ENCODE measurements at regions not wholly inside any gene's neighbourhood (a gene's known extent, or its start where the extent isn't known, plus 50 kb on each side); places are given as distances from the start of the nearest gene placed in this dataset.

- no peak for DNase-seq (ENCODE audit: low spot score)
Measured at GRCh38 chr19:29323440-29324290, 110.7 kb upstream of the UQCRFS1 start.

- no peak for DNase-seq (ENCODE audit: low spot score)
Measured at GRCh38 chr19:29324291-29324680, 111.3 kb upstream of the UQCRFS1 start.

GRCh38 chr19:29324717-29325116, 111.8 kb upstream of the UQCRFS1 start:
- DNase-seq (ENCODE audit: low spot score): no peak

GRCh38 chr19:29325241-29325975, 112.5 kb upstream of the UQCRFS1 start:
- no peak for DNase-seq (ENCODE audit: low spot score)

- no peak for DNase-seq (ENCODE audit: low spot score)
Measured at GRCh38 chr19:29326351-29326750, 113.4 kb upstream of the UQCRFS1 start.

GRCh38 chr19:29326849-29327840, 114.2 kb upstream of the UQCRFS1 start:
- DNase-seq (ENCODE audit: low spot score): no peak

- DNase-seq (ENCODE audit: low spot score): no peak
Measured at GRCh38 chr19:29328586-29328985, 115.6 kb upstream of the UQCRFS1 start.

GRCh38 chr19:29329460-29330134, 116.6 kb upstream of the UQCRFS1 start:
- DNase-seq (ENCODE audit: low spot score): no peak

GRCh38 chr19:29336425-29336824, 123.5 kb upstream of the UQCRFS1 start:
- no peak for DNase-seq (ENCODE audit: low spot score)

- DNase-seq (ENCODE audit: low spot score): no peak
Measured at GRCh38 chr19:29337029-29337428, 124.1 kb upstream of the UQCRFS1 start.

GRCh38 chr19:29338480-29338879, 125.5 kb upstream of the UQCRFS1 start:
- DNase-seq (ENCODE audit: low spot score): no peak

GRCh38 chr19:29342721-29343120, 129.8 kb upstream of the UQCRFS1 start:
- no peak for DNase-seq (ENCODE audit: low spot score)

GRCh38 chr19:29364224-29364726, 151.3 kb upstream of the UQCRFS1 start:
- DNase-seq (ENCODE audit: low spot score): no peak

- no peak for DNase-seq (ENCODE audit: low spot score)
Measured at GRCh38 chr19:29364999-29365398, 152.0 kb upstream of the UQCRFS1 start.

- no peak for DNase-seq (ENCODE audit: low spot score)
Measured at GRCh38 chr19:29365836-29366417, 153.0 kb upstream of the UQCRFS1 start.

- DNase-seq (ENCODE audit: low spot score): no peak
Measured at GRCh38 chr19:29366757-29367156, 153.8 kb upstream of the UQCRFS1 start.

GRCh38 chr19:29367791-29368222, 154.9 kb upstream of the UQCRFS1 start:
- DNase-seq (ENCODE audit: low spot score): peak; percentile 64

- no peak for DNase-seq (ENCODE audit: low spot score)
Measured at GRCh38 chr19:29370276-29370675, 155.5 kb upstream of the VSTM2B start.

- no peak for DNase-seq (ENCODE audit: low spot score)
Measured at GRCh38 chr19:29371251-29372090, 154.3 kb upstream of the VSTM2B start.

- no peak for DNase-seq (ENCODE audit: low spot score)
Measured at GRCh38 chr19:29372091-29372415, 153.7 kb upstream of the VSTM2B start.
